HEK293T (cell line): ENCODE measurements at regions not wholly inside any gene's neighbourhood (a gene's known extent, or its start where the extent isn't known, plus 50 kb on each side); places are given as distances from the start of the nearest gene placed in this dataset.

Source experiments
- FOXA1 ChIP-seq: fragments of 450-650 bp; IDR thresholded peaks from 2 replicates; pipeline ENCODE4 v1.6.1; 2016; ENCODE audit warnings: mild to moderate bottlenecking
- FOXK2 ChIP-seq: fragments of 450-650 bp; IDR thresholded peaks from 2 replicates; pipeline ENCODE4 v1.6.1; 2016; ENCODE audit warnings: mild to moderate bottlenecking
- FOXM1 ChIP-seq: fragments of 450-650 bp; IDR thresholded peaks from 2 replicates; pipeline ENCODE4 v1.6.1; 2017; ENCODE audit warnings: mild to moderate bottlenecking, borderline replicate concordance
- HDGF ChIP-seq: fragments of 450-650 bp; IDR thresholded peaks from 2 replicates; pipeline ENCODE4 v1.6.1; 2017; ENCODE audit warnings: antibody characterized with exemption, borderline replicate concordance
- LEF1 ChIP-seq: fragments of 450-650 bp; IDR thresholded peaks from 2 replicates; pipeline ENCODE4 v1.6.1; 2017; ENCODE audit warnings: mild to moderate bottlenecking, borderline replicate concordance
- NFRKB ChIP-seq: fragments of 450-650 bp; IDR thresholded peaks from 2 replicates; pipeline ENCODE4 v1.6.1; 2016; ENCODE audit warnings: mild to moderate bottlenecking, moderate library complexity
- SP1 ChIP-seq: fragments of 450-650 bp; IDR thresholded peaks from 2 replicates; pipeline ENCODE4 v1.6.1; 2017
- SUZ12 ChIP-seq: fragments of 450-650 bp; IDR thresholded peaks from 2 replicates; pipeline ENCODE4 v1.6.1; 2016; ENCODE audit warnings: mild to moderate bottlenecking
- TARDBP ChIP-seq: fragments of 450-650 bp; IDR thresholded peaks from 2 replicates; pipeline ENCODE4 v1.6.1; 2016
- ZNF384 ChIP-seq: fragments of 450-650 bp; IDR thresholded peaks from 2 replicates; pipeline ENCODE4 v1.6.1; 2016
- TF ChIP-seq, protein P1 (sequence below): fragments of 450-650 bp; IDR thresholded peaks from 2 replicates; pipeline ENCODE4 v1.6.1; 2016

DNA sequence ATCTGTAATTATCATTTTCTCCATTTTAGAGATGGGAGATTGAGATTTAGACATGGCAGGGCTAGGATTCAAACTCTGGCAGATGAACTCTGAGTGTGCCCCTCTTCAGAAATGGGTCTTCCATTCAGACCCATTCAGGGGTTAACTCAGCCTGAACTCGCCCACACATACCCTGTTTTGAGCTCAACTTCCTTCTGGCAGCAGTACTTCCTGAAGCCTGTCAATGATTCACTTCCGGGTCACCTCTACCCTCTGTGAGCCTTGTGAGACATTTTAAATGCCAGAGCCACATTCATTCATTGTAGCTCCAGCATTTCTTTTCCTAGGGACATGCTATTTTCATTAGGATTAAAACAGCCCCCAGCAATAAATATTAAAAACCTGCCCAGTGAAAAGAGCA, 209.3 kb upstream of the SLC24A2 start:
- TF ChIP-seq FOXK2, result no peak
- no peak for TF ChIP-seq TARDBP
- TF ChIP-seq SP1, result no peak
- no peak for TF ChIP-seq SUZ12
- TF ChIP-seq, protein P1, sequence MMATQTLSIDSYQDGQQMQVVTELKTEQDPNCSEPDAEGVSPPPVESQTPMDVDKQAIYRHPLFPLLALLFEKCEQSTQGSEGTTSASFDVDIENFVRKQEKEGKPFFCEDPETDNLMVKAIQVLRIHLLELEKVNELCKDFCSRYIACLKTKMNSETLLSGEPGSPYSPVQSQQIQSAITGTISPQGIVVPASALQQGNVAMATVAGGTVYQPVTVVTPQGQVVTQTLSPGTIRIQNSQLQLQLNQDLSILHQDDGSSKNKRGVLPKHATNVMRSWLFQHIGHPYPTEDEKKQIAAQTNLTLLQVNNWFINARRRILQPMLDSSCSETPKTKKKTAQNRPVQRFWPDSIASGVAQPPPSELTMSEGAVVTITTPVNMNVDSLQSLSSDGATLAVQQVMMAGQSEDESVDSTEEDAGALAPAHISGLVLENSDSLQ, result no peak
- TF ChIP-seq LEF1, result no peak
- no peak for TF ChIP-seq FOXM1
- no peak for TF ChIP-seq NFRKB
- no peak for TF ChIP-seq ZNF384
- no peak for TF ChIP-seq FOXA1
- no peak for TF ChIP-seq HDGF
